HG02973 (cell line): ENCODE measurements at regions not wholly inside any gene's neighbourhood (a gene's known extent, or its start where the extent isn't known, plus 50 kb on each side); places are given as distances from the start of the nearest gene placed in this dataset.

Source experiments
- ATAC-seq: cut with Tn5 transposase; IDR thresholded peaks from one replicate; pipeline ENCODE4 v1.9.1; 2021; ENCODE audit warnings: moderate library complexity; ENCODE audit not compliant: unreplicated experiment

DNA sequence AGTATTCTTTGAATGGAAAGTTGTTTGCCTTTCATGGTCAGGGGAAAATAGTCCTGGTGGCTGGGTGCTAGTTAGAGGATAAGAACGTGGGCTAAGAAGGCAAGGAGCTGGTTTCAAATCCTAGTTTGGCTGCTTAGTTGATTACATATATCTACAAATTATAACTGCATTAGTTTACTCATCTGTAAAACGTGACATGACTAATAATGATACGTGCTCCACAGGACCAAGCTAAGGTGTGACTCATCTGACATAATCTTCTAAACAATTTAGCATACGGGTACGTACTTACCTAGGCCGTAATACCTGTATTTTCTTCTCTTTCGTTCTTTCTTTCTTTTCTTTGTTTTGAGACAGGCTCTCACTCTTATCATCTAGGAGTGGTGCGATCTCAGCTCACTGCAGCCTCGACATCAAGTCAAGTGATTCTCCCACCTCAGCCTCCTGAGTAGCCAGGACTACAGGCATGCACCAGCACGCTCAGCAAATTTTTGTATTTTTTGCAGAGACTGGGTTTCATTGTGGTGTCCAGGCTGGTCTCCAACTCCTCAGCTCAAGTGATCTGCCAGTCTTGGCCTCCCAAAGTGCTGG is 1274.2 kb upstream of the GJE1 start:
- no peak for ATAC-seq

DNA sequence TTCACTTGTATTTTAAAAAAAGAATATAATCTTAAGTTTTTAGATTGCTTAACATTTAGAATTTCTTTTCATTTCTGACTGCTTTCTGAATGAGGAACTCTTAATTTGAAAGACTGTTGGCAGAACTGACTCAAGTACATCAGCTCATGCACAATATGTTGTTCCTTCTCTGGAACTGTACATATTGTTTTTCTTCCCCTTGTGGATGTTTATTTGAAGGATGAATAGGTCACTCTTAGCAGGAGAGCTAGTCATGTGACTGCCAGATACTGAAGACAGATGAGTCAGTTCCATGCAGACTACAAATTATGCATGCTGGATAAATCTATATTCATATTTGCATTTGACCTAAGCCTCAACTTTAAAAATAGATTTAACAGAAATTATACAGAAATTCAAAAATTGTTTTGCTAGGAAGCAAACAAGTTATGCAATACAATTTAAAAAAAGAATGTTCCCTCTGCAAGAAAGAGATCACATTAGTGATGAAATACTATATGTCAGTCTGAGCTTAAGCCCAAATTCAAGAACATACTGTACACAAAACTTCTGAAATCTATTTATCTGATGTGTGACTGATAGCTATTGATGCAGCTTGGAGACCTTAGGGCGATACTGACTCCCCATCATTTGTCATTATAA is 1274.9 kb upstream of the GJE1 start:
- no peak for ATAC-seq

DNA sequence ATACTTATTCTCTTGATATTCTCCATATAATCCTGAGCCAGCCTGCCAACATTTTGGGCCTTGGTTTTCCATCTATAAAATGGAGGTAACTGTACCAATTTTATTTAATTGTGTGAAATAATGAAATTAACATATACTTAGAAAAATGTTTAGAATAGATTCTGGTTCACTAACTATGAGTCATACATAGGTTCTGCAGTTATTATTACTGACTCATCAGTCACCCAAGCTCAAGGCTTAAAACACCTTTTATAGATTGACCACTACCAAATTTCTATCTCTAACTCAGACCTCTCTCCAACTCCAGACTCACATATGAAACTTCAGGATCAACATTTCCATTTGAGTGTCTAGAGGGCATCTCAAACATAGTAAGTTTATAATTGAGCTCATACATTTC is 1277.2 kb upstream of the GJE1 start:
- ATAC-seq, result no peak

DNA sequence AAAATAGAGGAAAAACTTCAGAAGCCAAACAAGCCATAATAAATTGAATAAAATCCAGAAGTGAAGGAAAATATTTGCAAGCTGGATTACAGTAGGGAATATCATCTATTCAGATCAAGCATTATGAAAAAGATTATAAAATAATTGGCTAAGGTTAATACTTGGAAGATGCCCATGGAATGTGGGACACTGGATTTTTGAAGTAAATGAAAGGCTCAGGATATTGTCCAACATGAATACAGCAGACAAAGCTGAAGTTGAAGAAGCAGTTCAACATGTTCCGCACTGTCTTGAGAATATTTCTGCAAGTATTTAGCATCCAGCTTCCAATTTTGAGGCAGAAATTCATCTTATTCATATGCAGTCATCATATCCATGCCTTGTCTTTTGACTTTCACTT is 1278.4 kb upstream of the GJE1 start:
- ATAC-seq, result no peak

DNA sequence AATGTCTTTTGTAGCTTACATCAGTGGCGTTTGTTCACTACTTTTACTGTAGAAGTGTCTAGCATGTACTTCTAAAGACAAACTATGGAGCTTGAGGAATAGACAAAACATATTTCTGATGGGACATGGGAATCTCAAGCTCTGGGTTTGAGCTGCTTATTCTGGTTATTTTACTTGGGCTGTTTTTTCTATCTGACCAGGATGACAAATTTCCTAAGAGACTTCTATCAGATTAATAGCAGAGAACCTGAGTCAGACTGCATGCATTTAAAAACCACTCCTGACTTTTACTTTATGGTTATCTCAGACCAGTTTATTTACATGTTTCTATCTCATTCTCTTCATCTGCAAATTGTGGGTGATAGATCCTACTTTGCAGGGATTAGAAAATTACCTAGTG is 1282.3 kb upstream of the GJE1 start:
- no peak for ATAC-seq

DNA sequence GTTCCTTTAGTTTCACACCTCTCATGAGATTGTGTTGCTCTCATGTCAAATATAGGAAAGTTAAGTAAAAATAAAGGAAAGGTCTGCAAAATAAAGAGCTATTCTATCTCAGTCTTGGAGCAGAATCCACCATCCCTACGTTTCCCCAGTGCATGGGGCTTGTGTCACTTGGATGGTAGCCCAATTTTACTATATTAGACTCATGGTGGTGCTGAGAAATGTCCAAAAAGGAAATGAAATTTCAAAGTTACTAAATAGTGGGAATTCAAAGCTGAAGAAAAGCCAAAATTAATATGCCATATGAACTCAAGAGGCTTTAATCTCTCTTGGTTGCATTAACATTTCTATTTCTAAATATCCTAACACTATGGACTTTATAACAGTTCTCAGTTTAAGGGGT is 1283.3 kb upstream of the GJE1 start:
- ATAC-seq, result no peak

DNA sequence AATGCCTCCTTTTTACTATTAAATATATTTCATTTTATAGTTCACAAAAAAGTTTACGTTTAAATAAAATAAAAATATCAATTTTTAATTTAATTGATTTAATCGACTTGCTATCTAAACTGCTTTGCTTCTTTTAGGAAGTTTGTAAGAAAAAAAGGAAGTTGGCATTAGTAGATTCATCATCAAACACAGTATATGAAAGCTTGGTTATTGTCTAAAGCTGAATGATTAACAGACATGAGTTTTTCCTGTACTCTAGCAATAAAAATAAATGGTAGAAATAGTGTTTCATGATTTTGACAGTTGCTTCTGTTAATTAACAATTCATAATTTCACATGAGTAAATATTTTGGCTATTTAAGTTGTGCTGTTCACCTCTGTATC is 1285.5 kb upstream of the GJE1 start:
- ATAC-seq, result no peak

DNA sequence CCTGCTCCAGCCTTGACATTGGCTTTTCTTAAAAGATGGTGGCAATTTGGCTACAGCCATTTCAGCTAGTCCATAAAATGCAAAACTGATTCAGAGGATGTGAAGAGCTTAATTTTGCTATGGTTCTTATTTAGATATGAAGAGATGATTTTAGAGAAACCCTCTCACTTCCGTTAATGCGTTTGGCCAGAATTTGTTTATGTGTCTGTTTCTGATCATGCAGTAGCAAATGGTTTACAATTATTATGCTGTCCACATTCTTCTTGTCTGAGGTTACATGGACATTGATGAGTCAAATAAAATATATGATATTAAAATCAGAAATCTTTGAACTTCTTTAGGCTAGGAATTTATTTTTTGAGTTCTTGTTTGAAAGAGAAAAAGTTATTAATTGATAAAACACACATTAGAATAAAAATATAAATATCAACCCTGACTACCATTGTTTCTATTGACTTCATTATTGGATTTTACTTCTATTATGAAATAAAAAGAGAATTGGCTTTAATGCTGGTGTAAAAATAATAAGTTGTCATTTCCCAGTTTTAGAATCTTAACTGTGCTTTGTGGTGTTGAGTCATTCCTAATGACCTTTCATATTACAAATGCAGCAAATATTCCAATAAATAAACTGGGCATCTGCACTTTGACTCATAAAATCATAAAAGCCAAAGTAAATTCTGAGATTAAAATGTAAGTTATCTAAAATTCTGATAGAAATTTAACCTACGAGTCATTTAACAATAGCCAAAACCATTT is 1286.0 kb upstream of the GJE1 start:
- ATAC-seq, result no peak

DNA sequence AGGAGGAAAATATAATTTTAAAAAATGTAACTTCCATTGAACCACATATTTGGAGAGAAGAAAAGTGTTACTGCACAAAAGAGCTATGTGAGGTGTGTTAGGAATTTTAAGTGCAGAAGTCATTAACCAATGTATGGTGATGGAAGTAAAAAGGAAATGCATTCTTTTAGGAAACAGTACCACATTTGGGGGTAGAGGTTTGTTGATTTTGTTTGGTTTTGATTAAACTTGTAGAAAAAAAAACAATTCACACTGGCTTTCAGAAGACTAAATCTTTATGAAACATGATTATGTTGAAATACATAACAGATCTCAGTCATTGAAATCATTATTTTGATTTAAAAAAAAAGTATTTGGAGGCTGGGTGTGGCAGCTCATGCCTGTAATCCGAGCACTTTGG is 1287.0 kb upstream of the GJE1 start:
- no peak for ATAC-seq

DNA sequence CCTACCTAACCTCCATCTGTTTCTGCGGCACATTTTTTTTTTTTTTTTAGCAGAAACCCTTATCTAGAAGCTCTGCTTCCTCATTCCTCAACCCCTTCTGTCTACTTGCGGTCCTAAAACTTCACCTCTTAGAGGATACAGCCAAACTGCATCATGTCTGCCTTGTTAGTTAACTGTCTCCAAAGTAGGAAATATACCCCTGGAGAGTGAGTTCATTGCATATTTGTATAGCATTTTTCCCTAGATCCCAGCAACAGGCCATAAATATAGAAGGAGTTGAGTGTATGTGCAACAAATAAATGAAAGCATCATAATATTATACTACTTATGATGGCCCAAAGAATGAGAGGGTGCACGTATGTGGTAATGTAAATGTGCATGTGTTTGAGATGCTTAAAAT is 1288.6 kb upstream of the GJE1 start:
- ATAC-seq, result no peak

DNA sequence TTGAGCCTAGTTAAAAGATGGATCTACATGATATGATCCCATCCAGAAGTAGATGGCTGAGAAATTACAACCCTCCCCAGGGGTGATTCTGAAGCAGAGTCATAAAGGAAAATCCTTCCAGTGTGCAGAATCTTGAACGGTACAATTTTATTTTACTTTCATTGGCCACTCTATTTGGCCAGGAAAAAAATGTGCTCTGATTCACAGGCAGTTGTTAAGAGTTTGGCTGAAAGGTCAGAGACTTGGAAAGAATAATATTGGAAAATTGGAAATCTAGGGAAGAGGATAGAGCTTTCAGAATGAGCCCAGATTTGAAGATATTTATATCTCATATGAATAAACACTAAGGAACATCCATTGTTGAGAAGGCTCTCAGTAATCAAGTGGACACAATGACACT is 1299.3 kb upstream of the GJE1 start:
- ATAC-seq, result no peak

DNA sequence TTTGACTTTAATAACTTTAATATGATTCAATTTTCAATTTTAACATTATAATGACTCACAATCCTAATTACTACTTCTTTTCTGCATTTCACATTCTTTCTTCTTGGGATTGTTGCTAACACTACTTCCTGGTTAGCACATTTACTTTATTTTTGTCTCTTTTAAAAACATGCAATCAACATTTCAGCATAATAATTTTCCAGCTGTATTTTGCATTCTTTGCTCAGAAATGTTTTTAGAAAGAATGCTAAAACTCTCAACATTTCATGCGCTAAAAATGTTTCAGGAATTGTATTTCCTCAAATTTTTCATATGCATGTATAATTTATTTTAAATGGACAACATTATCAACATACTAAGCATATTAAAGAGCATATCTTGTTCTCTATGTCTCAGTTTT is 1302.1 kb upstream of the GJE1 start:
- ATAC-seq, result no peak

DNA sequence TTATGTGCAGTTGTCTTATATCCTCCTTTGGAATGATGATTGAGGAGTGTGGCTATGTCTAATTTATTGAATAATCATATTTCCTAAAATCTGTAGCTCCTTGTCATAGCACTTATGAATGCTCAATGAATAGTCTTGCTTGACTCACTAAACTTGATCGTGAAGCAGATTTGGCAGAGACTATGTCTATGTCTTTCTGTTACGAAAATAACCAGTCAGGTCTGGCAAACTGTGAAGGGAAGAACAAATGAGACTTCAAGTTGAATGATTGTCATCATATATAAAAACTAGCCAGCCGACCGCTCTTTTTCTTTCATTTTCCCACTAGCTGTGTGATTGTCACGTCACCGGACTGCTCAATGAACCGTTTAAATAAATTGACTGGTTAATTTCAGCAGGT is 1303.9 kb upstream of the GJE1 start:
- ATAC-seq, result no peak

DNA sequence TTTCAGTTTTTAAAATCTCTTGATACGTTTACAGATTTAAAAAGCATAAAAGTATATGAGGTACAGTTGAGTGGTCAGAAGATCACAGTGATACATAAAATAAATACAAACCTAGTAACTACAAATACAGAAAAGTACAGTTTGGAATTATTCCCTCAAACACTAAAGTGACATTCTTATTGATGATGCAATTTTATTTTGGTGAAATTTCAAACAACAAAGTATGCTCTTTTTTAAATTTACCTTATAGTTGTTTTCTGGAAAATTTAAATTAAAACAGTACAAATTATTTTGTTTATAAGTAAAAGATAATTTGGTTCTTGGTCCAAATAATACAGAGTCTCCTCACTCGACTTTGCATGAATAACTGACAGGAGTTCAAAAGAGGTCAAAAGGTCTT is 1305.1 kb upstream of the GJE1 start:
- ATAC-seq, result no peak

DNA sequence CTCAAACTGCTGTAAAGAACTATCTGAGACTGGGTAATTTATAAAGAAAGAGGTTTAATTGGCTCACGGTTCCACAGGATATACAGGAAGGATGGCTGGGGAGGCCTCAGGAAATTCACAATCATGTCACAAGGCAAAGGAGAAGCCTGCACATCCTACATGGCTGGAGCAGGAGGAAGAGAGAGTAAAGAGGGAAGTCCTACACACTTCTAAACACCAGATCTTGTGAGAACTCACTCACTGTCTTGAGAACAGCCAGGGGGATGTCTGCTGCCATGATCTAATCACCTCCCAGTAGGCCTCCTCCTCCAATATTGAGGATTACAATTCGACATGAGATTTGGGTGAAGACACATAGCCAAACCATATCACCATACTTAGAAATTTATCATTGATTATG is 1307.0 kb upstream of the GJE1 start:
- ATAC-seq, result no peak

DNA sequence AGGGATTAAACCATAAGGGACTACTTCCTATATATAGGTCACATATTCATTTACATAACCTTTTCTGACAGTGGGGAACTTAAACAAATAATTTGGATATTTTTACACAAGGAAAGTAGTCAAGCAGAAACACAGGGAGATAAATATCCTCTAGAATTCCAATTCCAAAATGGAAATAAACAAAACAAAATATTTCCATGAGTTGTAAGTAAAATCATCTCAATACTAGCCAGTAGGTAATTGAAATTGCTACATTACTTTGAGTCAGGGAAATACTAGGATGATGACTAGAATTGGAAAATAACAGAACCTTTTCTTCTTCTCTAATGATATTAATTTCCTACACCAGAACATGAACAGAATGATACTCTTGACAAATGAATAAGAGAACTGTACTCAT is 1308.1 kb upstream of the GJE1 start:
- ATAC-seq, result no peak

DNA sequence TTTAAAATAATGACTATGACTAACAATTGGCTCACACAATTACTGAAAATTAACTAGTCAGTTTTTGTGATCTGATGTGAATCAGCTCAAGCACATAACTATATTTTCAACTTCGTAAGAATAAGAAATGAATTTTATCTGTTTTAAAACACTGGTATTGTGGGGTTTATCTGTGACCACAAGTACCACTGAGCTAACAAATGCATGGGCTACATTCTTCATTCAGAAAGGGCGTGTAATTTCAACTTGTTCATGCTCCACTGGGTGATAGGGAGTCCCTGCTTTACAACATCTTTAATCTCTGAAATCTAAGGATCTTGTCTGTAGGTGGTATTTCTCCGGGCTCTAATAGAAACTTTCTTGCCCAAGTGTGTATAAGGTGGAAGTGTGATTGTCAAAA is 1311.5 kb upstream of the GJE1 start:
- no peak for ATAC-seq

DNA sequence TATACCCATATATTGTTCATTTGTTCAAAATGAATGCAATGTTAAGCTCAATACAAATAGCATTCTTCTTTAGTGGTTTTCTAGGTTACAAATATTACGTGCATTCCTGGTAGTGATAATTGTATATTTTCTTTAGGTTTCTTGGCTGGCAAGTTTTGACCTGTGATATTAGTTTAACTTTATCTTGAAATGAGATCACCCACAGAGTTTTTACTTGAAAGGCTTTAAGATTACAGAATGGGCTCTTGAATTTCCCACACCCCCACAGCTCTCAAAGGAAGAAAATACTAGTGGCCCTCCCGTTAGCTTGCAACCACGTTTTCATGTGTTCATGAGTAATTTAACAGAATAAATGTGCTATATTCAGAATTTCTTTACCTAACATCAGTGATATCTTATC is 1315.5 kb upstream of the GJE1 start:
- ATAC-seq, result no peak

DNA sequence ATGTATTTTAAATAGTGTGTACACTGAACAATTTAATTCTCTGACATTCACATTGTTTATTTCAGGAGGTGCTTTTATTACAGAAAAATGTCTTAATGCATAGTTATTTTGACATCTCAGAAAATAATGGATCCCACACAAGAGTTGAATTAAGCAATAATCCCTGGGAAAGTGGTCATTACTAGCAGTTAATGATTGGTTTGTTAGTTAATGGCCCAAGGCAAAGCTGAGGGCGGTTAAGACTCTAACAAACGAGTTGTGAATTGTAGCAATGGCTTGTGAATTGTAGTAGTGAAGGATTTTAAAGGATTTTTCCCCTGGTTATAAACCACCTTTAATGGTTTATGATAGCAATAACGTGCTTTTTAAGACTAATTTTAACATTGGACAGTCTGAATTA is 1316.0 kb upstream of the GJE1 start:
- ATAC-seq, result no peak

DNA sequence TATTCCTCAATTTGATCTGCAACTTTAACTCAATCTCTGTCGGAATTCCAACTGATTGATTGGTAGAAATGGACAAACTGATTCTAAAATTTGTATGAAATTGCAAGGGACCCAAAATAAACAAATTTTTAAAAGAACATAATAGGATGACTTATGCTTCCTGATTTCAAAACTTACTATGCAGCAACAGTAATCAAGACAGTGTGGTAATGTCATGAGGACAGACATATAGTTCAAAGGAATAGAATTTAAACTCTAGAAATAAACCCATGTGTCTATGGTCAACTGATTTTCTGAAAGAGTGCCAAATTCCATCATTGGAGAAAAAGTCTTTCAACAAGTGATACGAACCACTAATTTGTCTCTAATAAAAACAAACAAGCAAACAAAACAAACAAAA is 1320.1 kb upstream of the GJE1 start:
- no peak for ATAC-seq

DNA sequence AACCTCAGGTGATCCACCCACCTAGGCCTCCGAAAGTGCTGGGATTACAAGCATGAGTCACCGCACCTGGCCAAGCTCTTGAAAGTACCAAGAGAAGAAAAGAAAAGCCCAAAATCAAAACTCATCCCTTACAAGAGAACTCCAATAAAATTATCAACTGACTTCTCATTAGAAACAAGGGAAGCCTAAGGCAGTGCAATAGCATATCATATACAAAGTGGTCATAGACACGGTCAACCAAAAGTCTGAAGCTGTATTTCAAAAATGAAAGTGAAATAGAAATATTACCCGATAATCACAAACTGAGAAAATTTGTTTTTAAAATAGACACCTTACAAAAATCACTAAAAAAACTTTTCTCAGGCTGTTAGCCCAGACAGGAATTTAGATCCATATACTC is 1321.1 kb upstream of the GJE1 start:
- no peak for ATAC-seq

DNA sequence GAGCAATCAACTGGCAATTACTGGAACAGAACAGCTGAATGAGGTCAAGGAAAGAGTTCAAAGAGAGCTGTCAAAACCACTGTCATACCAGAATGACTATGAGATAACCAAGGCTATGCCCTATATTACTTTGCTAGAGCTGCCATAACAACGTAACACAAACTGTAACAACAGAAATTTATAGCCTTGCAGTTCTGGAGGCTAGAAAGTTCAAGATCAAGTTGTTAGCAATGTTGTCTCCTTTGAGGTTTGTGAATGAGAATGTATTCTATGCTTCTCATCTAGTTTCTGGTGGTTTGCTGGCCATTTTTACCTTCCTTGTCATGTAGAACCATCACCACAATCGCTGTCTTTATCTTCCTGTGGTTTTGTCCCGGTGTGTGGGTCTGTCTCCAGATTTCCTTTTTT is 1323.0 kb upstream of the GJE1 start:
- peak; percentile 94 for ATAC-seq

DNA sequence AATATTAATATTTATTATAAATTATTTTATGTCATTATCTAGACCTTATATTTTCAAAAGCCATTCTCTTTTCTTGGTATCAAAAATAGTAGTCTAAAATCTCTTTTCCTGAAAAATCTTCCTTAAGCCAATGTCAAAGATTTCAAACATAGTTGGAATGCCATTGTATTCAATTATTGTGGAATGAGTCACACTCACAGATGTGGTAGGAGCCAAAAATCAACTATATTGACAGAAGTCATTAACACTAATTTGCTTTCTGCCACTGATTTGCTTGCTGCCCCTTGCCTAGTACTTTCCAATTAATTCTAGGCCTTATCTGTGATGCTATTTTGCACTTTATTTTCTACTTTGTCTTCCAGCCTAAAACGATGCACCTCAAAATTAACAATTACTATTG is 1326.3 kb upstream of the GJE1 start:
- ATAC-seq, result no peak
